CD4-positive, alpha-beta T cell treated with Interleukin-12 subunit alpha and Interleukin-12 subunit beta, for 1 hour (primary cell): ENCODE measurements at regions not wholly inside any gene's neighbourhood (a gene's known extent, or its start where the extent isn't known, plus 50 kb on each side); places are given as distances from the start of the nearest gene placed in this dataset.
"Not testable (repeated sequence)": the region's sequence is repeated elsewhere in the genome, so short reads cannot be mapped to it uniquely, and the experiment has no call there.

ENCODE experiments used
- DNase-seq: peaks from one replicate; pipeline ENCODE4 v3.0.0-alpha.2; 2020

DNA sequence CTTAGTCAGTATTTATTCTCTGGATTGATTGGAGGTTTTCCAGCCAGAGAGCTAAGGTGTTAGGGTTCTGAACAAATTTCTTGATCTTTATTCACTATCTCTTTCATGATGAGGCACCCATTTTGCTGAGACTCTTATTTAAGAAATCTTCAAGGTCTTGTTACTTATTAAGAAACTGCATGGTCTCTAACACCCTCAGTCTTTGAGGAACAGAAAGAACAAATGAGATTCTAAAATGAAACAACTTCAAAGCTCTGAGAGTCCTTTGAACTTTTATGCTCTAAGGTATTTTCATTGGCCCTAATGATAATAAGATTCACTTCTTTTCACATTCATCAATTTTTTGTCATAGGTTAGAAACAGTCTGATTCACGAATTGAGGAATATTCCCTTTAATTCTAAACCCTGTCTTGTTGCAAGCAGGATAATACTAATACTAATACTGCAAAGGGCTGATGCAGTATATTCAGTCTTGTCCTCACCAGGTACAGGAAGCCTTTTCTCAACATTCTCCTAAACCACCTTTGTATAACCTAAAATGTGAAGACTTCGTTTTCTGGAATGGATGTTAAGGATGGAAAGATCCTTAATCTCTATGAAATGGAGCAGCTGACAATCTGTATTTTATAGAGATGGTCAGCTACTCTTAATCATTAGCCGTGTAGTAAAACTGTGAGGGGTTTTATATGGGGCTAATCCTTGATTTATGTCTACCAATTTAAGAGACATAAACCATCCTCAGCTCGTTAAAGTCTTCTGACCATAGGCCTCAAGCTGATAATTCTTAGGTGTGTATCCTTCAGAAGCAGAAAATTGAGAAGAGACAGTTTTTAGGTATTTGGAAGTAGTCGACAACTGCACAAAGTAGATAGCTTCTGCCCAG lies 198.3 kb downstream of the OTOL1 start:
- no peak for DNase-seq

DNA sequence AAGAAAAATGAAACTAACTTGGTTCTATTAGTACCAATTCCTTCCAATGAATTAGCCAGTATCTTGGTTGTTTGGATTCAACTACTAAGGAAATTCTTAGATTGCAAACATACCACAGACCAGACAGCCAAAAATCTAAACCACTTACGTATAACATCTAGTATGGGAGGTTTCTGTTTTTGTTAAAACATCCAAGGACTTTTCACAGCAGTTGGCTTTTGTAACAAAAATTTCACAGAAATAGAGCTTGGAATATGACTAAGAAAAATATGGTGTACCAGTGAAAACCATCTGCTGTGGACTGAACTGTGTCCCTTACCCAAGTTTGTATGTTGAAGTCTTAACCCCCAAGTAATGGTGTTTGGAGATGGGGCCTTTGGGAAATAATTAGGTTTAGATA lies 199.2 kb downstream of the OTOL1 start:
- DNase-seq, result no peak

DNA sequence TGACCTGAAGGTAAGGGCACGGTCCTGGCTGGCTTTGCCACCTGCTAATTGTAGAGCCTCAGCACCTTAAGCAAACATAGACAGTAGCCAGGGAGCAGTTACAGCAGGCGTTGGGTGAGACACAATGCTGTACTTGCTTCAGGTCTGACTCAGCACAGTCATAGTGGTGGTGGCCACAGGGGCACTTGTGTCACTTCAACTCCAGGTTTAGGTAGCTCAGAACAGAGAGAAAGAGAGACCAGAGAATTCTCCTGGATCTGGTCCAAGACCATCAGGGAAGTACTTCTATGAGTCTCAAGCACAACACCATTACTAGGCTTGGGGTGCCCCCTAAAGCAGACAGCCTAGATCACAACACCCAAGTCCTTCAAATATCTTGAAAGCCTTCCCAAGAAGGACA lies 204.4 kb downstream of the OTOL1 start:
- DNase-seq, result no peak

DNA sequence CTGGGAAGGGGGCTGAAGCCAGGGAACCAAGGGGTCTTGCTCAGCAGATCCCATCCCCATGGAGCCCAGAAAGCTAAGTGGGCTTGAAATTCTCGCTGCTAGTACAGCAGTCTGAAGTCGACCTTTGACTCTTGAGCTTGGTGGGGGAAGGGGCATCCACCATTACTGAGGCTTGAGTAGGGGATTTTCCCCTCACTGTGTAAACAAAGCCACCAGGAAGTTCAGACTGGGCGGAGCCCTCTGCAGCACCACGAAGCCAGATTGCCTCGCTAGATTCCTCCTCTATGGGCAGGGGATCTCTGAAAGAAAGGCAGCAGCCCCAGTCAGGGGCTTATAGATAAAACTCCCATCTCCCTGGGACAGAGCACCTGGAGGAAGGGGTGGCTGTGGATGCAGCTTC lies 210.6 kb downstream of the OTOL1 start:
- not testable (repeated sequence) for DNase-seq

DNA sequence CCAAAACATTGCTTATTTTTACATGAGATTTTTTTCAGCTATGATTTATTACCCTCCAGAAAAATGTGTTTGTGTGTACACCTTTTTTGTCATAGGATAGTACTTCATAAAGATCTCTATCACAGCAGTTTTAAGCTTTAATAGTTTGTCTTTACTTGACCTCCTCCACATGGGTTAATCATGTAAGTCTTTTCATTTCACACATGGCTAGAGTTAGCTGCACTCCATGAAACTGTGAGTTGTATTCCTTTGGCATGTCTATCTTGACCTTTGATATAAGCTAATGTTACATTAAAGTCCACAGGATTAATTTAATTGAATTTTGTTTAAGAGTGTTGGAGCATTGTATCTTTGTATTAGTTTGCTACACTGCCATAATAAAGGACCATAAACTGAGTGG lies 217.1 kb downstream of the OTOL1 start:
- no peak for DNase-seq

DNA sequence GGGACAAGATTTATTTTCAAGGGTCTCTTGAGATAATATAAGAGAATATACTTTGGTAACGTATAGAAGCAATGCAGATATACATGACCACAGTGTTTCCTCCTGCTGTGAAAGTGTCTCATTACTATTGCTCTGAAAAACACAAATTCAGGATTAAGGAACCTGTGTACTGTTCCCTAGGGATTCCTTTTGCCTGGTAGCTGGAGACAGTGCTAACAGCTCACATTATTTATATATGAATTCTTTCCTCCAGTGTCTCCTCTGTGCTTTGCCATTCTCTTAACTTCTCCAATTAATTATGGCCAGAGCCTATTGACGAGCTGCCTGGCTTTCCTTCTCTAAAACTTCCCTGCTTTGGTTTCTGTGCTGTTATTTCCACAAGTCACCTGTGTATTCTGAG lies 235.4 kb downstream of the OTOL1 start:
- DNase-seq, result no peak

DNA sequence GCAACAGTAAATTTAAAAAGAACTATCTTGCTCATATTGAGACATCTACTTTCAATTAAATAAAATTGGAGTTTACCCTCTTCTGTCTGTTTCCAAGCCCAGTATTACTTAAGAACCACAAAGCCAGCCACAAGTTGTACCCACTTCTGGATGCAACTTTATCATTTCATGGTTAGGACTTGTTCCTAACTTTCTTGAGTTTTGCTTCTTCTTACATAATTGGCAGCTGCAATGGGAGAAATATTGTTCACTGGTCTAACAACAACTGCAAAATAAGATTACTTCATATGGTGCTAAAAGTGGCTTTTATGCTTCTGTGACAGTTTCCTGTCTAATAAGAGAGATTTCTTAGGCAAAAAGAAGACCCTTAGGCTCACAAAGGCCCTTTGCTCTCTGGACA lies 240.6 kb downstream of the OTOL1 start:
- DNase-seq, result no peak

DNA sequence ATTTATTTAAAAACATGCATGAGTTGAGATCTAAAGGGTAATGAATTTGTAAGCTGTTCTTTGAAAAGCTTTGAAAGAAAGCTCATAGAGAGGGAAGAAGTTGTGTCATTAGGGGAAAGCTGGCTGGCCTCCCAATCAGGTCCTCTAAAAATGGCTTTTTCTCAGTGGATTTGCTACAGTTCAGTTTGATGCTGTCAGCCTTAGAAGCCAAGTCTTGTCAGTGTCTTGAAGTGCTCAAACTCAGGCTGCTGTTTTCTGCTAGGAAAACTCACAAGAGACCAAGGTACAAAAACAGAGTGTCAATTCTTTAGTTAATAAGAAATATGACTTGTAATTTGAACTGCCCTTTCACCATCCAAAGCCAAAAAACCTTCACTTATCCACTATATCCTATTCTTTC lies 243.8 kb downstream of the OTOL1 start:
- no peak for DNase-seq

DNA sequence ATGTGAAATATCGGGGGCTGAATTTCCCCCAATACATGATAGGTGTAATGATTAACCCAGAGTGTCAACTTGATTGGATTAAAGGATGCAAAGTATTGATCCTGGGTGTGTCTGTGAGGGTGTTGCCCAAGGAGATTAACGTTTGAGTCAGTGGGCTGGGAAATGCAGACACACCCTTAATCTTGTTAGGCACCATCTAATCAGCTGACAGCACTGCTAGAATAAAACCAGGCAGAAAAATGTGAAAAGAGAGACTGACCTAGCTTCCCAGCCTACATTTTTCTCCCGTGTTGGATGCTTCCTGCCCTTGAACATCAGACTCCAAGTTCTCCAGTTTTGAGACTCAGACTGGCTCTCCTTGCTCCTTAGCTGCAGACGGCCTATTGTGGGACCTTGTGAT lies 247.8 kb downstream of the OTOL1 start:
- no peak for DNase-seq

DNA sequence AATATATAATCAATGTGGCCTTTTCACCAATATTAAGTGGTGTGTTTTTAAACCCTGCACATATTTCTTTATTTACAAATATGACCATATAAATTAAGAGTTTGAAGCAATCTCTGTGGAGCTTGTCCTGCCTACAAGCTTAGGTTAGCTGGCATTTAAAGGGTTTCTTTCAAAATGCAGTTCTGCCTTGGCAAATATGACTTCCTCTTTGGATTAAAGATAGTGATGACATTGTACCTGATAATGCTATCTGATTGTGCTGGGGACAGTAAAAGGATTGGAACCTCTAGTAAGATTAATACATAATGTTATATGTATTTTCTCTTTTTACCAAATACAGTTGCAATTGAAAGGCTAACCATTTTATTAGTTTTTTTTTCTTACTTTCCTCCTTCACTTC lies 249.1 kb downstream of the OTOL1 start:
- DNase-seq, result no peak

DNA sequence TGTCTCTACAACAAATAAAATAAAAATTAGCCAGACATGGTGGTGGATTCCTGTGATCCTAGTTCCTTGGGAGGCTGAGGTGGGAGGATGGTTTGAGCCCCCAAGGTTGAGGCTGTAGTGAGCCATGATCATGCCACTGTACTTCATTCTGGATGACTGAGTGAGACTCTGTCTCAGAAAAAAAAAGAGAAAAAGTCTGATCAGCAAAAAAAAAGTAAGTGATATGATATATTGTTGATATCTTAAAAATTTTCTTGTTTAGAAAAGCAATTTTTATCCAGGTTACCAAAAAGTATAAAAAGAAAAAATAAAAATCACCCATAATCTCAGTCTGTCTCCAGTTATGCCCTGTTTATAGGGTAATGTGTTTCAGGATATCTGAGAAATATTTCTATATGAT lies 251.4 kb downstream of the OTOL1 start:
- DNase-seq, result no peak

DNA sequence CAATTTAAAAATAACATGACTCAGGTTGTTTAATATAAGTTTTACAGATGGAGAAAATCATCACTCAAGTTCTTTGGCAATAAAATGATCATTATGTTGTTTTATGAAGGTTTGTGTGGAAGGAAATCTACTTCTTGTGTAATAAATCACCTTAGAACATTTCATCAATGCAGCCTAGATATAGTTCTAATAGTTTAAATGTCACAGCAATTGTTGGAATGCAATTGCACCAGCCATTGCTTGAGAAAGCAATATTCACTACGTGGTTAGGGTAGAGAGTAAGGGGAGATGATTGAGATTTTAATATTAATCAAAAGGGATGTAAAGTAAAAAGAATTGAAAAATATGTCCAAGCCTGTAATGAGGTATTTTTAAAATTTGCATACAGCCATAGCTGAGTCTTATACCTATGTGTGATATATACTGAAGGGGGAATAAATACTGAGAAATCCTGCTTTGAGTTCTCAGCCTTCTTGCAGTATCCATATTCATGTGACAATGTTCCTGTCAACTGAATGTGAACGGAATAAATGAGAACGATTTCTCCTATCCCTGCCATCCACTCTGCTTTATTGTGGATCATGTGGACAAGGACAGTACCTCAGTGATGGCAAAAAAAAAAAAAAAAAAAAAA lies 257.9 kb downstream of the OTOL1 start:
- DNase-seq, result no peak

DNA sequence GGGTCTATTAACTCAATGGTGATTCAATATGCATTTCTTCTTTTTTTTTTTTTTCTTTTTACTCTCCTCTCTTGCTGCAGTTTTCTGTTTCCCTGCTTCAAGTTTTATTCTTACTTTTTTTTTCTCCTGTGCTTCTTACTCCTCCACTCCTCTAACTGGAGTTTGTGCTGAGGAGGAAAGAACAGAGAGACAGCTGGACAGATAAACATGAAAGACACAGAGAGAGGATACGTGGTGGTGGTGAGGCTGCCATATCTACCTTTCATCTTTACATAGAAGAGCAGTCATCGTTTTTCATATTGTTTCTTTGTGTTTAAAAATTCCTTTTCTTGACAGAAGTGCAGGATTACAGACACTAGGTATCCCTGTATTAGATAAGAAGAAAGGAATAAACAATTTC lies 262.8 kb downstream of the OTOL1 start:
- no peak for DNase-seq

DNA sequence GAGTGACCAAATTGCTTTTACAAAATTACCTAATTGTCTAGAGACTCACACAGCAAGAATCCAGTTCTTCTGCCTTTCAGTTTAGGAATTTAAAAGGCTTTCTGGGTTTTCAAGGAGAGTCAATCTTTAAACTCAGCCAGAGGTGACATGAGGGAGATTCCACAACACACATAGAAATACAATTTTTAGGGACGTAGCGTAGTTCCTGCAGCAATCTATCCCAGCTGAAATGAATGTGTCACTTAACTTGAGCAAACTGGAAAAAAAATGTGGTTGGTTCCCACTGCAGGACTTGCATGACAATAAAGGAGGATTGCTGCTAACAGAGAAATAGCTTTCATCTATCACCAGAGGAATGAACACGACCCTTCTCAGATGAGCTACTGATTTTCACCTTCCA lies 269.7 kb downstream of the OTOL1 start:
- no peak for DNase-seq

DNA sequence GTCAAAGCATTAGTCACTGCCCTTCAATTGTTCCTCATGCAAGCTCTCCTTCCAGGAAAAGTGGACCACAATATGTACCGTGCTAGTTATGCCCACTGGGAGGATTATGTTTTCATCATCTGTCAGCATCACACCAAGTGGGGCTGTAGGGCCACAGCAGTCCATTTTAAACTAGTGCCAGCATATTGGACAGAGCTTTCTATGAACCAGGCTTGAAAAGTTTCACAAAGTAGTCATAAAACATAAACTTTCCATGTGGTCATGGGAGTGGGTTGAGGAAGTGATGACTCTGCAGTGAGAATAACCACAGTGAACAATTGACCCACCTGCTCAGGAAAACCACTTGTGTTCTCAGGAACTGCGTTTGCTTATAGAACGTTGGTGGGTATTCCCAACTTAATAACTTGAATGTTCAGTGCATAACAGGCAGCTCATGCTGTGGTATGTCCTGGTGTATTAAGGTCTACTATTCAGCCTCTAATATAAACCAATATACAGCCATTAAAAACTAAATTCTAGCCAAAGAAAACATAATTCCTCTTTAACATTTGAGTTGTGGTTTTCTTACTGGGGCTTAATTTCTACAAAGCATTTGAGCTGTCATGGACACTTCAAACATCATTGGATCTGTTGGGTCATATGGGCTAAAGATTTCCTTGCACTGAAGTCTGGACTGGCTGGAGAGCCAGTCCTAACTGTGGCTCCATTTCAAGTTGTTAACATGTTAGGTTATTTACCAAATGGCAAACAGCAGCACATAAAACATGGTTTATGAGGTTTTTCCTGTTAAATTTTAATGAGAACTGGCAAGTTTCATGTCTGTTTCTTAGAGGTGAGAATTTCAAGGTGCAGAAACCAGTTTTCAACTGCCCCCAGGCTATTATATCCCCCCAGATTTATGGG lies 274.1 kb downstream of the OTOL1 start:
- DNase-seq, result no peak

DNA sequence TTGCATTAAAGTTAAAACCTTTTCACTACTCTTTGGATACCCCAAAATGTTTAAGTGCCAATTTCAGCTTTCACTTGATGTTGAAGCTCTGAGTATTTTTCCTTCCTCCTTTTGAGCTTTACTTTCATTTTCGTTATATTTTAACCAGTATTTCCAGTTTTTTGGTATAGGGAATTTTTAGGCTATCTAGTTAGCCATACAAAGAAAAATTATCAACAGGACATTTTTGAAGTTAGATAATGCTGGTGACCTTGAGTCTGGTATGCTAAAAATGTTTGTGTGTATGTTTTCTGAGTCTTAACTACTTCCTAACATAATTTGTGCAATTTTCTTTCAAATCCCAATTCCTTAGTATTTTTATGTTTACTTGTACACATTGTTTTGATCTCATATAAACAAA lies 284.8 kb downstream of the OTOL1 start:
- DNase-seq, result no peak

DNA sequence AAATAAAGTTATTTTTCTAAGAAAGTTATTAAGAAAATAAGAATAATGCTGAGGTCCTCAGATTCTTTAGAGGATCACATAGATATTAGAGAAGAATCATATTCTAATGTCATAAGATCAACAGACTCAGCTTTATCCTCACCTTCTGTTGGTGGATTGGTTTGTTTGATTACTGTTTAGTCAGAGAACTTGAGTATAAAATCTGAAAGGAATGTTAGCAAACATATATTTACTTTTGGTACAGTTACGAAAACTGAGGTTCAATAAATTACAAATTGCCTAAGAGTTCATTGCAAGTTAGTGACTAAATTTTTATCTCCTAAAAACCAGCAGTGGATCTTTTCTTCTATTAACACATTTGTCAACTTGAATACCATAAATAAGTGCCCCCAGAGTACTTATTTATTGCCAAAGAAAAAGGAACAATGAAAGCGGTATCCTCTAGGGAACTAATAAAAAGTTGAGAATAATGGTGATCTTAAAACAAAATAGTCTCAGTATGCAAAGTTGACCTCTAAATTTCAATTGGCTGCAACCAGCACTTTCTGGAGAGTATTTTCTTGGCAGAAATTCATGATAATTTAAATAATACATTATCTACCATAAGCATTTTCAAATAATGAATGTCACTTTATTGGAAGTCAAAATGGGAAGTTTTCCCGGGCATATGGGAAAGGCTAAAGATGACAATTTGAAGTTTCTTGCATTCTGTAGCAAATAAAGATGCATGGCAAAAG lies 296.8 kb downstream of the OTOL1 start:
- no peak for DNase-seq

DNA sequence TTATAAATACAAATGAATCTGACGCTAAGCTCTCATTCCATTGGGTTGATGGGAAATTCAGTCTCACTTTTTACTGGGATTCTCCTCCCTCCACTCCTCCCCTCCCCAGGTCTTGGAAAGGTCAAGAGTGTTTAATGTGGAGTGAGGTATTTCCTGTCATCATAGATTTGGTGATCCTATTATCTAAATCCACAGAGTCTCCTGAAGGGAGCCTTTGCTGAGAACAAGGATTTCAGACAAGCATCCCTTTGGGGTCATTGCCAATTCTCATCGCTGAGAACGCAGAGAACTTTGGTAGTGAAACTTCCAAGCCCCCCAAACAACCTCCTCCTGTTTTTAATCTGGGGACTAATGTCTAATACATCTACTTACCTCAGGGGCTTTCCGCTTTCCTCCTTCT lies 297.9 kb downstream of the OTOL1 start:
- no peak for DNase-seq

DNA sequence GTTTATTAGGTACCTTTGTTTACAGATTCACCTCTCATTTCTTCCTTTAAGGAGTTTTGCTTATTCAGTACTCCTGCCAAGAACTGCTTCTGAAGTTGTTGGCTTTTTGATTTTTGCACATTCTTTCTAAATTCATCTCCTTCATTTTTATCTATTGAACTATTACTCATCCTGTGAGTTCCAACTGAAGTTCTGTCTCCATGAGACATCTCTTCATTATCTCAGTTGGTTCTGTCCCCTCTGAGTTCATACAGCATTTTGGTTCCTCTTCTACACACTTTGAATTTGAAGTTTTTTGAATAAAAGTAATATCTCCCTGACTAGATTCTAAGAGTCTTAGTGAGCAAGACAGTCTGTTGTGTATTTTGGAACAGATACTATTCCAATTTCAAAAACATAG lies 299.7 kb downstream of the OTOL1 start:
- no peak for DNase-seq

DNA sequence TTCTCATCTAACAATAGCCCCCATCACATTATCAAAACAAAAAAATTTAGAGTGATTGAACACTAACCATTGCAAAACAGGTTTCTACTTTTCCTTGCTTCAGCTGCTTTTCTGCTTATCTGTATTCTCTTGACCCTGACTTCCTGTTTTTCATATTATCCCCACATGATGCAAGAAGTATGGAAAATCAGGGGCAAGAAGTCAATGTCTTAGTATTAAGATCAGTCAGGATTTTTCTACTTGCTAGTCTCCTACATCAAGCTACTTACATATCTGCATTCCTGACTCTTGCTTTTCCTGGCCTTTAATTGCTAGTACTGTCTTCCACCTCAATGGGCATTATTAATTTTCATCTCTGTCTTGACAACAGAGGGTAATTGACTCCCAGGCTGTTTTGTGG lies 300.2 kb downstream of the OTOL1 start:
- no peak for DNase-seq

DNA sequence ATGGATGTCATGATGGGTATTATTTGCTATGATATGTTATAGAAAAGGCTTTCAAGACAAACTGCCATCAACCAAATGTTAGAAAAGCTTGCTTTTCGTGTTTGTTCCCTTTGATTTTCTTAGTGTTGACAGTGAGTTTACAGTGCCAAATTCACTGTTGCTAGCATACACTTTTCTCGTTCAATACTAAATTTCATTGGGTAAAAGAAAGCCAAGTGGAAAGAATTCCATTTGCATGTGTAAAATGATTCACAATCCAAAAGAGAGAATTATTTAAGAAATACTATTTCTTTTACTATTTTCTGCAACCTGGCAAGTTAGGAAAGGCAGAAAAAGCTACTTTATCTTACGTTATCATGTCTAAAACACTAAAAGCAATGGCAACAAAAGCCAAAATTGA lies 301.4 kb downstream of the OTOL1 start:
- no peak for DNase-seq

DNA sequence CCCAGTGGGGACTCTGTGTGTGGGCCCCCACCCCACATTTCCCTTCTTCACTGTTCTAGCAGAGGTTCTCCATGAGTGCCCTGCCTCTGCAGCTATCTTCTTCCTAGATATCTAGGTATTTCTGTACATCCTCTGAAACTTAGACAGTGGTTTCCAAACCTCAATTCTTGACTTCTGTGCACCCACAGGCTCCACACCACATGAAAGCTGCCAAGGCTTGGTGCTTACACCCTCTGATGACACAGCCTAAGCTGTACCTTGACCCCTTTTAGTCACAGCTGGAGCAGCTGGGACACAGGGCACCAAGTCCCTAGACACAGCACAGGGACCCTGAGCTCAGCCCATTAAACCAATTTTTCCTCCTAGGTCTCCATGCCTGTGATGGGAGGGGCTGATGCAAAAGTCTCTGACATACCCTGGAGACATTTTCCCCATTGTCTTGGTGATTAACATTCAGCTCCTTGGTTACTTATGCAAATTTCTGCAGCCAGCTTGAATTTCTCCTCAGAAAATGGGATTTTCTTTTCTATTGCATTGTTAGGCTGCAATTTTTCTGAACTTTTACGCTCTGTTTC lies 304.5 kb downstream of the OTOL1 start:
- DNase-seq, result no peak

DNA sequence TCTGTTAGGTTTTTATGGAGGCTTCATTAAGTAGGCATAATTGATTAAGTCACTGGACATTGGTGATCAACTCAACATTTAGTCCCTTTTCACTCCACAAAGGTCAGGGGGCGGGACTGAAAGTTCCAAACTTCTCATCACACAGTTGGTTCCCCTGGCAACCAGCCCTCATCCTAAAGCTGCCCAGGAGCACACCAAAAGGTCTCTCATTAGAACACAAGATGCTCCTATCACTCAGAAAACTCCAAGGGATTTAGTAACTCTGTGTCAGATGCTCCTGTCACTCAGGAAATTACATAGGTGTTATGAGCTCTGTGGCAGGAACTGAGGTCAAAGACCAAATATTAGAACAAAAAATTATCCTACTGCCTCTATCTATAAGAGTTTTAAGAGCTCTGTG lies 321.5 kb downstream of the OTOL1 start:
- no peak for DNase-seq
